Gastrocnemius medialis (tissue), 4 donors: ENCODE measurements at regions not wholly inside any gene's neighbourhood (a gene's known extent, or its start where the extent isn't known, plus 50 kb on each side); places are given as distances from the start of the nearest gene placed in this dataset.

Source experiments
- ATAC-seq, 2 donors: fragments of 150-250 bp; one replicate each; pipeline ENCODE4 v1.9.1; 2016
- DNase-seq, 2 donors: peaks; one replicate each; pipeline ENCODE4 v3.0.0-alpha.2; 2019
- H3K27ac ChIP-seq, 4 donors: fragments of 200-600 bp; sonication (generic); 1 replicate in 1 of 4; 2 replicates in 3 of 4; pipeline ENCODE4 v1.5.1; 2016 to 2018; ENCODE audit warnings: mild to moderate bottlenecking in 2 of 4, moderate library complexity in 1 of 4
- H3K27me3 ChIP-seq, 3 donors: fragments of 200-600 bp; sonication (generic) in 2 of 3; 1 replicate in 1 of 3; 2 replicates in 2 of 3; pipeline versions ENCODE4 v1.5.1 to v1.6.0; 2016 to 2019; ENCODE audit warnings: mild to moderate bottlenecking in 1 of 3, moderate library complexity in 1 of 3
- H3K36me3 ChIP-seq, 2 donors: fragments of 200-600 bp; sonication (generic) in 1 of 2; one replicate each; pipeline ENCODE4 v1.5.1; 2017 to 2018
- H3K4me1 ChIP-seq, 2 donors: fragments of 200-600 bp; sonication (generic) in 1 of 2; one replicate each; pipeline ENCODE4 v1.5.1; 2016 to 2017; ENCODE audit warnings: mild to moderate bottlenecking in 2 of 2
- H3K4me3 ChIP-seq, 4 donors: fragments of 200-600 bp; sonication (generic) in 3 of 4; 1 replicate in 1 of 4; 2 replicates in 3 of 4; pipeline ENCODE4 v1.5.1; 2016 to 2019; ENCODE audit warnings: mild to moderate bottlenecking in 2 of 4
- H3K9me3 ChIP-seq, 3 donors: fragments of 200-600 bp; sonication (generic) in 2 of 3; 1 replicate in 1 of 3; 2 replicates in 2 of 3; pipeline ENCODE4 v1.5.1; 2016 to 2019
- CTCF ChIP-seq, 5 experiments: fragments of 450-650 bp in 3 of 5; fragments of 200-600 bp in 2 of 5; sonication (generic) in 2 of 5; IDR thresholded peaks in 4 of 5; conservative IDR thresholded peaks in 1 of 5; 1 replicate in 4 of 5; 2 replicates in 1 of 5; pipeline ENCODE4 v1.5.1; 2016 to 2019; ENCODE audit warnings: antibody characterized with exemption in 5 of 5, mild to moderate bottlenecking in 3 of 5, moderate library complexity in 3 of 5
- POLR2A ChIP-seq, 2 donors: fragments of 450-650 bp; IDR thresholded peaks; one replicate each; pipeline ENCODE4 v1.6.1; 2017; ENCODE audit warnings: antibody characterized with exemption in 2 of 2, mild to moderate bottlenecking in 2 of 2, moderate library complexity in 2 of 2
- in situ Hi-C, 4 donors: fragments of 200-750 bp; cut with MboI; loops; one replicate each; pipeline versions ENCODE4 v1.15.0 to v1.8.0; 2017; ENCODE audit warnings: low sequenced_read_pairs in 4 of 4
- intact Hi-C: fragments of 100-400 bp; cut with DNase I; formaldehyde crosslinking; loops from one replicate; pipeline ENCODE4 v1.15.1; 2023; ENCODE audit warnings: low total_unique reads

- TF ChIP-seq CTCF (IDR thresholded peaks at IDR 0.05 in 4 of 5, conservative IDR thresholded peaks at IDR 0.05 in 1 of 5) (no peak), POLR2A (IDR thresholded peaks at IDR 0.05) (no peak)
- Histone ChIP-seq H3K27ac (peak overlapping the region in 1 of 4 donors; percentile 72), H3K4me1 (peaks cover 31 to 42% of the 10 kb centered on the region in 2 donors), H3K27me3 (no peaks in the 10 kb centered on the region), H3K36me3 (no peaks in the 10 kb centered on the region), H3K9me3 (no peaks in the 10 kb centered on the region), H3K4me3 (no peak overlapping the region)
- intact Hi-C loops (no loop called here), in situ Hi-C loops (no loop called here)
- DNase-seq: no peak
- no peak for ATAC-seq
Observed at GRCh38 chr6:123747515-123747914, 56.1 kb upstream of the NKAIN2 start.

- no peak for DNase-seq
- in situ Hi-C loops: no loop called here
- intact Hi-C loops: no loop called here
- H3K27ac ChIP-seq: peak overlapping the region; percentile 54 to 73 (median 68)
- H3K4me3 ChIP-seq: no peak overlapping the region
- no peaks in the 10 kb centered on the region for H3K27me3 ChIP-seq
- peaks cover 31 to 42% of the 10 kb centered on the region in 2 donors for H3K4me1 ChIP-seq
- ATAC-seq: peak; percentile 80 to 95
- H3K36me3 ChIP-seq: no peaks in the 10 kb centered on the region
- TF ChIP-seq POLR2A (IDR thresholded peaks at IDR 0.05): no peak
- no peak for TF ChIP-seq CTCF (IDR thresholded peaks at IDR 0.05 in 4 of 5, conservative IDR thresholded peaks at IDR 0.05 in 1 of 5)
- H3K9me3 ChIP-seq: no peaks in the 10 kb centered on the region
Observed at GRCh38 chr6:123745895-123746294, 57.8 kb upstream of the NKAIN2 start.

- H3K4me1 ChIP-seq: peaks cover 30 to 42% of the 10 kb centered on the region in 2 donors
- no peak overlapping the region for H3K4me3 ChIP-seq
- ATAC-seq (peak; percentile 89 to 91), DNase-seq (no peak)
- no peaks in the 10 kb centered on the region for H3K36me3 ChIP-seq
- intact Hi-C loops: no loop called here
- in situ Hi-C loops: no loop called here
- no peaks in the 10 kb centered on the region for H3K27me3 ChIP-seq
- H3K9me3 ChIP-seq: no peaks in the 10 kb centered on the region
- H3K27ac ChIP-seq: peak overlapping the region; percentile 54 to 73 (median 68)
- TF ChIP-seq POLR2A (IDR thresholded peaks at IDR 0.05): no peak
- TF ChIP-seq CTCF (IDR thresholded peaks at IDR 0.05 in 4 of 5, conservative IDR thresholded peaks at IDR 0.05 in 1 of 5): no peak
Observed at GRCh38 chr6:123744840-123745239, 58.8 kb upstream of the NKAIN2 start.

GRCh38 chr6:123742626-123743025 is 61.0 kb upstream of the NKAIN2 start:
- H3K36me3 ChIP-seq: no peaks in the 10 kb centered on the region
- DNase-seq: no peak
- intact Hi-C loops (no loop called here), in situ Hi-C loops (no loop called here)
- TF ChIP-seq CTCF (IDR thresholded peaks at IDR 0.05 in 4 of 5, conservative IDR thresholded peaks at IDR 0.05 in 1 of 5) (no peak), POLR2A (IDR thresholded peaks at IDR 0.05) (no peak)
- no peaks in the 10 kb centered on the region for H3K9me3 ChIP-seq
- no peak for ATAC-seq
- no peak overlapping the region for H3K4me3 ChIP-seq
- no peaks in the 10 kb centered on the region for H3K27me3 ChIP-seq
- no peak overlapping the region for H3K27ac ChIP-seq
- peaks cover 24 to 41% of the 10 kb centered on the region in 2 donors for H3K4me1 ChIP-seq

- in situ Hi-C loops (no loop called here), intact Hi-C loops (no loop called here)
- H3K9me3 ChIP-seq: no peaks in the 10 kb centered on the region
- ATAC-seq (no peak), DNase-seq (no peak)
- no peak for TF ChIP-seq CTCF (IDR thresholded peaks at IDR 0.05 in 4 of 5, conservative IDR thresholded peaks at IDR 0.05 in 1 of 5)
- no peaks in the 10 kb centered on the region for H3K36me3 ChIP-seq
- no peaks in the 10 kb centered on the region for H3K27me3 ChIP-seq
- no peak overlapping the region for H3K27ac ChIP-seq
- H3K4me1 ChIP-seq: no peaks in the 10 kb centered on the region
- H3K4me3 ChIP-seq: no peak overlapping the region
Observed at GRCh38 chr6:123733180-123733579, 70.5 kb upstream of the NKAIN2 start.
